ENCODE measurements at regions not wholly inside any gene's neighbourhood (a gene's known extent, or its start where the extent isn't known, plus 50 kb on each side); places are given as distances from the start of the nearest gene placed in this dataset.

- TF ChIP-seq, protein P1, sequence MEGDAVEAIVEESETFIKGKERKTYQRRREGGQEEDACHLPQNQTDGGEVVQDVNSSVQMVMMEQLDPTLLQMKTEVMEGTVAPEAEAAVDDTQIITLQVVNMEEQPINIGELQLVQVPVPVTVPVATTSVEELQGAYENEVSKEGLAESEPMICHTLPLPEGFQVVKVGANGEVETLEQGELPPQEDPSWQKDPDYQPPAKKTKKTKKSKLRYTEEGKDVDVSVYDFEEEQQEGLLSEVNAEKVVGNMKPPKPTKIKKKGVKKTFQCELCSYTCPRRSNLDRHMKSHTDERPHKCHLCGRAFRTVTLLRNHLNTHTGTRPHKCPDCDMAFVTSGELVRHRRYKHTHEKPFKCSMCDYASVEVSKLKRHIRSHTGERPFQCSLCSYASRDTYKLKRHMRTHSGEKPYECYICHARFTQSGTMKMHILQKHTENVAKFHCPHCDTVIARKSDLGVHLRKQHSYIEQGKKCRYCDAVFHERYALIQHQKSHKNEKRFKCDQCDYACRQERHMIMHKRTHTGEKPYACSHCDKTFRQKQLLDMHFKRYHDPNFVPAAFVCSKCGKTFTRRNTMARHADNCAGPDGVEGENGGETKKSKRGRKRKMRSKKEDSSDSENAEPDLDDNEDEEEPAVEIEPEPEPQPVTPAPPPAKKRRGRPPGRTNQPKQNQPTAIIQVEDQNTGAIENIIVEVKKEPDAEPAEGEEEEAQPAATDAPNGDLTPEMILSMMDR (conservative IDR thresholded peaks at IDR 0.05 in 1 of 2, IDR thresholded peaks at IDR 0.05 in 1 of 2; ENCODE audit: low read depth in 1 of 2, low read length in 2 of 2): peak in 1 of 2 donors; percentile 12
- no peak for TF ChIP-seq EZH2 (IDR thresholded peaks at IDR 0.05; ENCODE audit: low read length, missing control alignments)
Measured at GRCh38 chr16:86809458-86809955, 231.2 kb downstream of the FOXL1 start.
